ENCODE measurements at regions not wholly inside any gene's neighbourhood (a gene's known extent, or its start where the extent isn't known, plus 50 kb on each side); places are given as distances from the start of the nearest gene placed in this dataset.

GRCh38 chr11:91470656-91471055 lies 754.0 kb upstream of the FAT3 start:
- TF ChIP-seq, protein P1, sequence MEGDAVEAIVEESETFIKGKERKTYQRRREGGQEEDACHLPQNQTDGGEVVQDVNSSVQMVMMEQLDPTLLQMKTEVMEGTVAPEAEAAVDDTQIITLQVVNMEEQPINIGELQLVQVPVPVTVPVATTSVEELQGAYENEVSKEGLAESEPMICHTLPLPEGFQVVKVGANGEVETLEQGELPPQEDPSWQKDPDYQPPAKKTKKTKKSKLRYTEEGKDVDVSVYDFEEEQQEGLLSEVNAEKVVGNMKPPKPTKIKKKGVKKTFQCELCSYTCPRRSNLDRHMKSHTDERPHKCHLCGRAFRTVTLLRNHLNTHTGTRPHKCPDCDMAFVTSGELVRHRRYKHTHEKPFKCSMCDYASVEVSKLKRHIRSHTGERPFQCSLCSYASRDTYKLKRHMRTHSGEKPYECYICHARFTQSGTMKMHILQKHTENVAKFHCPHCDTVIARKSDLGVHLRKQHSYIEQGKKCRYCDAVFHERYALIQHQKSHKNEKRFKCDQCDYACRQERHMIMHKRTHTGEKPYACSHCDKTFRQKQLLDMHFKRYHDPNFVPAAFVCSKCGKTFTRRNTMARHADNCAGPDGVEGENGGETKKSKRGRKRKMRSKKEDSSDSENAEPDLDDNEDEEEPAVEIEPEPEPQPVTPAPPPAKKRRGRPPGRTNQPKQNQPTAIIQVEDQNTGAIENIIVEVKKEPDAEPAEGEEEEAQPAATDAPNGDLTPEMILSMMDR (IDR thresholded peaks at IDR 0.05): no peak
- TF ChIP-seq POLR2AphosphoS5 (IDR thresholded peaks at IDR 0.05; ENCODE audit: low read depth, low read length): no peak
- TF ChIP-seq REST (IDR thresholded peaks at IDR 0.05; ENCODE audit: insufficient read depth in 1 of 2, low read depth in 2 of 2, low read length in 1 of 2): no peak
- no peak for TF ChIP-seq TCF7L2 (IDR thresholded peaks at IDR 0.05; ENCODE audit: low read depth, low read length)
